ENCODE measurements at regions not wholly inside any gene's neighbourhood (a gene's known extent, or its start where the extent isn't known, plus 50 kb on each side); places are given as distances from the start of the nearest gene placed in this dataset.
"Not testable (repeated sequence)": the region's sequence is repeated elsewhere in the genome, so short reads cannot be mapped to it uniquely, and the experiment has no call there.

DNA sequence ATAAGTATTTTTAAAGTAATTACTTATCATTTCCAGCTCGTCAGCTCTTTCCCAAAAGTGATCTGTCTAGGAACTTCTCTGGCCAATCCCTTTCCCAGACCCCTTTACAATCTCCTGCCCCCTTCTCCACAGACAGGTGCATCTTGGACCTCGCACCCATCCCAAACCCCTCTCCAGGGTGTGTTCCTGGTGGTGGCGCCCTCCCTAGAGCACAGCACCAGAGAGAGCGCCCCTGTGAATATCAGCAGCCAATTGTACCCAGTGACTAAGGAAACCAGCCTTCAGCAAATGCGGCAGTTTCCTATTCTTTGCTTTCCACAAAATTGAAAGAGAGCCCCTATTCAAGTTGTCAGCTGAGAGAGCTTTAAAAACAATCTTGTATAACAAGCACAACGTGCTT is 157.7 kb downstream of the RNASET2 start:
- H3K4me3 ChIP-seq (ENCODE audit: low read length) = no peak overlapping the region
- TF ChIP-seq, protein P1, sequence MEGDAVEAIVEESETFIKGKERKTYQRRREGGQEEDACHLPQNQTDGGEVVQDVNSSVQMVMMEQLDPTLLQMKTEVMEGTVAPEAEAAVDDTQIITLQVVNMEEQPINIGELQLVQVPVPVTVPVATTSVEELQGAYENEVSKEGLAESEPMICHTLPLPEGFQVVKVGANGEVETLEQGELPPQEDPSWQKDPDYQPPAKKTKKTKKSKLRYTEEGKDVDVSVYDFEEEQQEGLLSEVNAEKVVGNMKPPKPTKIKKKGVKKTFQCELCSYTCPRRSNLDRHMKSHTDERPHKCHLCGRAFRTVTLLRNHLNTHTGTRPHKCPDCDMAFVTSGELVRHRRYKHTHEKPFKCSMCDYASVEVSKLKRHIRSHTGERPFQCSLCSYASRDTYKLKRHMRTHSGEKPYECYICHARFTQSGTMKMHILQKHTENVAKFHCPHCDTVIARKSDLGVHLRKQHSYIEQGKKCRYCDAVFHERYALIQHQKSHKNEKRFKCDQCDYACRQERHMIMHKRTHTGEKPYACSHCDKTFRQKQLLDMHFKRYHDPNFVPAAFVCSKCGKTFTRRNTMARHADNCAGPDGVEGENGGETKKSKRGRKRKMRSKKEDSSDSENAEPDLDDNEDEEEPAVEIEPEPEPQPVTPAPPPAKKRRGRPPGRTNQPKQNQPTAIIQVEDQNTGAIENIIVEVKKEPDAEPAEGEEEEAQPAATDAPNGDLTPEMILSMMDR (conservative IDR thresholded peaks at IDR 0.05; ENCODE audit: low read depth, low read length) = no peak
- DNase-seq (ENCODE audit: low read depth) = no peak

DNA sequence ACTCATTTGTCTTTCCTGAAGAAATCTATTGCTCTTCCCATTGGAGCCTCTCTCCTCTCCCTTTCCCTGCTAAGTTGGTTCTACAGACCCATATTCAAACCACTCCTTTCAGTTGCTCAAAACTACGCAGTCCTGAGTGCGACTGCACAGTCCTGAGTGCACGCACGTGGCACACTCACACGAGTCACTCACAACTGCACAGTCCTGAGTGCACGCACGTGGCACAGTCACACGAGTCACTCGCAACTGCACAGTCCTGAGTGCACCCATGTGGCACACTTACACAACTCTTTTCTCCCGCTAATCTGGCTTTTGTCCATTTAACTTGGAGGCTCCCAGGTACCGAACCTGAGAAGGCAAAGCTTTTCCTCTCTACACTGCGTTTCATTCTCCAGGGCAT is 159.7 kb downstream of the RNASET2 start:
- no peak for DNase-seq (ENCODE audit: low read depth)
- TF ChIP-seq, protein P1 (conservative IDR thresholded peaks at IDR 0.05; ENCODE audit: low read depth, low read length) = no peak
- H3K4me3 ChIP-seq (ENCODE audit: low read length) = no peak overlapping the region

DNA sequence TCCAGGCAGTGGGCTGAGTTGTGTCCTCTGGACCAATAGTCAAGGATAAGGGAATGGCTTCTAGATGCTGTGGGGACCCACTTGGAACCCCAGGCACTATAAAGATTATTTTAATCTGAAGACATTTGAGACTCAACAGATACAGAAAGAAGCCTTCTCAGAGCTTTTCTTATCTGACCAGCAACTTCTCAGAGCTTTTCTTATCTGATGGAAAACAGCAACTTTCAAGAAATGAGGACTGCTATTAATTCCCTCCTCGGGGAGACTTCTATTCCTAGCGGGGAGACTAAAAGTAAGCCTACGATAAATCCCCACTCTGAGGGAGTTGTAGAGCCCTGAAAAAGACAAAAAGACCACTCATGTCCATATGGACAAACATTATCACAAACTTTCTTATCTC is 160.5 kb downstream of the RNASET2 start:
- TF ChIP-seq, protein P1 (conservative IDR thresholded peaks at IDR 0.05; ENCODE audit: low read depth, low read length) = no peak
- no peak for DNase-seq (ENCODE audit: low read depth)
- H3K4me3 ChIP-seq (ENCODE audit: low read length) = no peak overlapping the region

DNA sequence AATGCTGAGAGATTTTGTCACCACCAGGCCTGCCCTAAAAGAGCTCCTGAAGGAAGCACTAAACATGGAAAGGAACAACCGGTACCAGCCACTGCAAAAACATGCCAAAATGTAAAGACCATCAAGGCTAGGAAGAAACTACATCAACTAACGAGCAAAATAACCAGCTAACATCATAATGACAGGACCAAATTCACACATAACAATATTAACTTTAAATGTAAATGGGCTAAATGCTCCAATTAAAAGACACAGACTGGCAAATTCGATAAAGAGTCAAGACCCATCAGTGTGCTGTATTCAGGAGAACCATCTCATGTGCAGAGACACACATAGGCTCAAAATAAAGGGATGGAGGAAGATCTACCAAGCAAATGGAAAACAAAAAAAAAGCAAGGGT is 163.8 kb upstream of the RPS6KA2 start:
- not testable (repeated sequence) for DNase-seq (ENCODE audit: low read depth); H3K4me3 ChIP-seq (ENCODE audit: low read length)

DNA sequence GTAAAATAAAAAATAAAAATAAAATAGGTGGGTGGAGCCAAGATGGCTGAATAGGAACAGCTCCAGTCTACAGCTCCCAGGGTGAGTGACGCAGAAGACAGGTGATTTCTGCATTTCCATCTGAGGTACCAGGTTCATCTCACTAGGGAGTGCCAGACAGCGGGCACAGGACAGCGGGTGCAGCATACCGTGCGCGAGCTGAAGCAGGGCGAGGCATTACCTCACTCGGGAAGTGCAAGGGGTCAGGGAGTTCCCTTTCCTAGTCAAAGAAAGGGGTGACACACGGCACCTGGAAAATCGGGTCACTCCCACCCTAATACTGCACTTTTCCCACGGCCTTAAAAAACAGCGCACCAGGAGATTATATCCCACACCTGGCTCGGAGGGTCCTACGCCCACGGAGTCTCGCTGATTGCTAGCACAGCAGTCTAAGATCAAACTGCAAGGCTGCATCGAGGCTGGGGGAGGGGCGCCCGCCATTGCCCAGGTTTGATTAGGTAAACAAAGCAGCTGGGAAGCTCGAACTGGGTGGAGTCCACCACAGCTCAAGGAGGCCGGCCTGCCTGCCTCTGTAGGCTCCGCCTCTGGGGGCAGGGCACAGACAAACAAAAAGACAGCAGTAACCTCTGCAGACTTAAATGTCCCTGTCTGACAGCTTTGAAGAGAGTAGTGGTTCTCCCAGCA is 161.9 kb upstream of the RPS6KA2 start:
- DNase-seq (ENCODE audit: low read depth) = not testable (repeated sequence)

DNA sequence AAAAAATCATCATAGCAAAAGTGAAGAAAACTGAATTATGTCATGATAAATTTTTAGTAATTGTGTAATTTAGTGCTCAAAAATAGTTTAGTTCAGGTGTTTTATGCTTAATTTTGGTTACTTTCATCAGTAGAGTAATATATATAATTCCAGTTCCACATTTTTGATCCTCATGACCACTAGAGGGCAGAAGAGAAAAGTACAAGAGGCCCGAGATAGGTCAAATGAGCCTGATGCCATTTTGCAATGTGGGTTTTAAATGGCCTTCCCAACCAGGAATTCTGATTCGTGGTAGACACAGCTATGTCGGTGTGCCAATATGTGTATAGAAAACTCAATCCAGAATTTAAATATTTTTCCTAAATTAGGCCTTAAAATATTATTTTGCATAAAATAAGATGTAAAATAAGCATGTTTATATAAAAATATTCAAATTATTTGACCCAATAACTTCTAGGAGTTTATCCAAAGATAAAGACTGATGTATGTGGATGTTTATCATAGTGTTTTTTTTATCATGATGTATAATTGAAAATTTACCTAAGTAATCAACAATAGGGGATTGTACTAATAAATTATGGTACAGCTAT is 159.7 kb upstream of the RPS6KA2 start:
- no peak for DNase-seq (ENCODE audit: low read depth)
- no peak overlapping the region for H3K4me3 ChIP-seq (ENCODE audit: low read length)
- TF ChIP-seq, protein P1 (conservative IDR thresholded peaks at IDR 0.05; ENCODE audit: low read depth, low read length) = peak; percentile 68

More for the DNA sequence above, 161.9 kb upstream of the RPS6KA2 start:
- not testable (repeated sequence) for H3K4me3 ChIP-seq (ENCODE audit: low read length)

DNA sequence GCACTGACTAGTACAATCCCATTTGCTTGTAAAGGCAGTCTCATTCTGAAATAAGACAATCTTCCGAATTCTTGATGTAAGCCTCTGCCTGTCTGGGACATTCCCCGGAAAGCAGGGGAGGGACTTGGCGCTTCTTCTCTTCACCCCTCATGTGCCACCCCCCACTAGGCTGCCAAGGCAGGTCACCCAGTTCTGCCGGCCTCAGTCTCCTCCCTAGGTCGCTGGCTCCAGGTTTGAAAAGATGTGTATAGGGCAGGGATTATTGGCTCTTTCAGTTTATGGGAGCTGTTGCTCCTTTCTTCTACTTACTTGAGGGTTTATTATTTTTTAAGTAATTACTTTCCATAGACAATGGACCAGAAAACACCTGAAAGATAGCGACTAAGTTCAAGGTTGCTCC is 158.1 kb upstream of the RPS6KA2 start:
- DNase-seq (ENCODE audit: low read depth) = no peak
- H3K4me3 ChIP-seq (ENCODE audit: low read length) = no peak overlapping the region
- TF ChIP-seq, protein P1 (conservative IDR thresholded peaks at IDR 0.05; ENCODE audit: low read depth, low read length) = no peak

DNA sequence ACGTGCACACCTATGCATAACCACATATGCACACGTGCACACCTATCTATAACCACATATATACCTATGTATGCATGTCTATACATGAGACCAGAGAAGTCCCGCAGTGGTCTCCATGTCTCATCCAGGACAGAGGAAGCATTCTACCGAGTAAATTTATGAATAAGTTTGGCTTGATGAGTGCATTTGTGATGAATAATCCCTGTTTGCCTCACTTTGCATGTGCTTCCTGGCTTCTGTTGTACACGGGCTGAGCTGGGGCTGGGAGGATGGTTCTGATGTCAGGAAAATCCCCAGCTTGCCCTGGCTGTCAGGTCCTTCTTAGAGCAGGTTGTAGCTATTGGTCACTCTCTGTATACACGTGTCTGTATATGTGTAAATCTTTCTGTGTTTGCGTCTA is 157.6 kb upstream of the RPS6KA2 start:
- DNase-seq (ENCODE audit: low read depth) = no peak
- TF ChIP-seq, protein P1 (conservative IDR thresholded peaks at IDR 0.05; ENCODE audit: low read depth, low read length) = no peak
- H3K4me3 ChIP-seq (ENCODE audit: low read length) = no peak overlapping the region

All from retinal pigment epithelial cell (primary cell).